Endodermal cell (in vitro differentiated cells): ENCODE measurements at regions not wholly inside any gene's neighbourhood (a gene's known extent, or its start where the extent isn't known, plus 50 kb on each side); places are given as distances from the start of the nearest gene placed in this dataset.
A peak's percentile ranks its signal among the peaks of the same experiment; 100 is the strongest.

Source experiments
- DNase-seq: peaks from one replicate; pipeline ENCODE4 v3.0.0-alpha.2; 2017
- H3K27ac ChIP-seq: 2 replicates; pipeline ENCODE4 v1.5.1; 2013; ENCODE audit warnings: mild to moderate bottlenecking, low read depth, low read length, moderate library complexity
- H3K27me3 ChIP-seq: 2 replicates; pipeline ENCODE4 v1.6.1; 2013; ENCODE audit warnings: mild to moderate bottlenecking, low read length, moderate library complexity; ENCODE audit not compliant: insufficient read depth, control insufficient read depth, poor library complexity, severe bottlenecking
- H3K36me3 ChIP-seq: 2 replicates; pipeline ENCODE4 v1.7.0; 2013; ENCODE audit warnings: mild to moderate bottlenecking, low read length, moderate library complexity; ENCODE audit not compliant: control insufficient read depth, insufficient read depth
- H3K4me1 ChIP-seq: one replicate; pipeline ENCODE4 v1.7.0; 2013; ENCODE audit warnings: low read length; ENCODE audit not compliant: control insufficient read depth, insufficient read depth
- H3K4me3 ChIP-seq: 2 replicates; pipeline ENCODE4 v1.5.1; 2013; ENCODE audit warnings: mild to moderate bottlenecking, low read length, moderate library complexity
- H3K9ac ChIP-seq: 2 replicates; pipeline ENCODE4 v1.6.1; 2013; ENCODE audit warnings: mild to moderate bottlenecking, low read length, moderate library complexity; ENCODE audit not compliant: poor library complexity, severe bottlenecking; ENCODE audit errors: extremely low read depth
- H3K9me3 ChIP-seq: 2 replicates; pipeline ENCODE4 v1.6.1; 2013; ENCODE audit warnings: mild to moderate bottlenecking, low read length, moderate library complexity; ENCODE audit not compliant: control insufficient read depth
- H3K27ac Mint-ChIP-seq: 2 replicates; pipeline ENCODE4 v1.8.0; 2020; ENCODE audit warnings: mixed read lengths
- H3K27me3 Mint-ChIP-seq: 2 replicates; pipeline ENCODE4 v1.8.0; 2021; ENCODE audit warnings: mild to moderate bottlenecking, mixed read lengths; ENCODE audit not compliant: insufficient read depth
- H3K36me3 Mint-ChIP-seq: 2 replicates; pipeline ENCODE4 v1.8.0; 2020; ENCODE audit warnings: low read depth, mixed read lengths
- H3K4me1 Mint-ChIP-seq: 2 replicates; pipeline ENCODE4 v1.8.0; 2020; ENCODE audit warnings: mixed read lengths
- H3K4me3 Mint-ChIP-seq: 2 replicates; pipeline ENCODE4 v1.8.0; 2020; ENCODE audit warnings: mild to moderate bottlenecking, moderate library complexity, mixed read lengths
- H3K9me3 Mint-ChIP-seq: 2 replicates; pipeline ENCODE4 v1.8.0; 2020; ENCODE audit warnings: mild to moderate bottlenecking, mixed read lengths
- WGBS, 2 experiments: methylation state at CpG; one replicate each; pipeline versions ENCODE4 v1.1.5 to v1.1.7; 2013; ENCODE audit warnings: missing lambda C conversion rate in 2 of 2, mixed read lengths in 1 of 2; ENCODE audit not compliant: insufficient coverage in 1 of 2, insufficient read length in 1 of 2; 5-methylcytosine and 5-hydroxymethylcytosine counted together
- TF ChIP-seq, protein P1 (sequence below): fragments of 200-600 bp; sonication (generic); conservative IDR thresholded peaks from 2 replicates; pipeline ENCODE4 v1.5.0; 2021; ENCODE audit warnings: antibody characterized with exemption, mild to moderate bottlenecking

DNA sequence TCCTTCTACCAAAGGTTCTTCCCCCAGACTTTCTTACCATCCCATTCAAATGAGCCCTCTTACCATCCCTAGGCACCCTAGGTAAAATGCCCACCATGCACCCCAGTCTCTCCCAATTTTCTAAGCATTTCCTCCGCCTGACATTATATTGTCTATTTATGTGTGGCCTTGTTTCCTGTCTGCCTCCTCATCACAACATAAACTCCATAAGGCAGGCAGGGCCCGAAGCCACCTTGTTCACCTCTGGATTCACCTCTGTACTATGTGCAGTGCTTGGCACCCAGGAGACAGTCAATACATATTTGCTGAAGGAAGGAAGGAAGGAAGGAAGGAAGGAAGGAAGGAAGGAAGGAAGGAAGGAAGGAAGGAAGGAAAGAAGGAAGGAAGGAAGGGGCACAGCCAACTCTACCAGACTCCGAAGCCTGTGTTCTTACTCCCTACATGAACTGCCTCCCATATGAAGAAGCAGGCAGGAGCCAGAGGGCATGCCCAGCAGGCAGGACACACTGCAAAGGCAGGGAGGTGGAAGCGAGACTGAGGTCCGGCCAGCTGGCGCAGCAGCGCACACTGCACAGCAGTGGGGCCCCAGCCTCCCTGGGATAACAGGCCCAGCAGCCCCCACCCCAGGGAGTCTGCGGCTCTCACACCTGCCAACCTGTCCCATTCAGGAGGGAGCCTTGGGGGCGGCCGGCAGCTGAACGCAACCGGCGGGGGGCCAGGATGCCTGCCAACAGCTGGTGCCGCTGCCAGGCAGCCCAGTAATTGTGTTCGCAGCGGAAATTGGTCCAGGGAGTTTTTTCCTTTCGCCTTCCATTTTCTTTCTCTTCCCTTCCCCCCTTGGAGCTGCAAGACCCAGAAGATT lies 106.0 kb upstream of the LINGO1 start:
- H3K27me3 Mint-ChIP-seq, result peaks cover 4% of the 10 kb centered on the region
- no peaks in the 10 kb centered on the region for H3K9me3 ChIP-seq
- WGBS, 2 experiments, result 55 to 57% methylated on average over 7 to 17 of the region's 17 CpGs
- H3K4me1 ChIP-seq, result peaks cover 4% of the 10 kb centered on the region
- H3K4me1 Mint-ChIP-seq, result peaks cover 14% of the 10 kb centered on the region
- no peaks in the 10 kb centered on the region for H3K36me3 Mint-ChIP-seq
- no peaks in the 10 kb centered on the region for H3K9me3 Mint-ChIP-seq
- H3K27me3 ChIP-seq, result no peaks in the 10 kb centered on the region
- H3K36me3 ChIP-seq, result no peaks in the 10 kb centered on the region
- H3K4me3 ChIP-seq, result no peak overlapping the region
- no peak overlapping the region for H3K27ac Mint-ChIP-seq
- H3K4me3 Mint-ChIP-seq, result no peak overlapping the region
- TF ChIP-seq, protein P1, sequence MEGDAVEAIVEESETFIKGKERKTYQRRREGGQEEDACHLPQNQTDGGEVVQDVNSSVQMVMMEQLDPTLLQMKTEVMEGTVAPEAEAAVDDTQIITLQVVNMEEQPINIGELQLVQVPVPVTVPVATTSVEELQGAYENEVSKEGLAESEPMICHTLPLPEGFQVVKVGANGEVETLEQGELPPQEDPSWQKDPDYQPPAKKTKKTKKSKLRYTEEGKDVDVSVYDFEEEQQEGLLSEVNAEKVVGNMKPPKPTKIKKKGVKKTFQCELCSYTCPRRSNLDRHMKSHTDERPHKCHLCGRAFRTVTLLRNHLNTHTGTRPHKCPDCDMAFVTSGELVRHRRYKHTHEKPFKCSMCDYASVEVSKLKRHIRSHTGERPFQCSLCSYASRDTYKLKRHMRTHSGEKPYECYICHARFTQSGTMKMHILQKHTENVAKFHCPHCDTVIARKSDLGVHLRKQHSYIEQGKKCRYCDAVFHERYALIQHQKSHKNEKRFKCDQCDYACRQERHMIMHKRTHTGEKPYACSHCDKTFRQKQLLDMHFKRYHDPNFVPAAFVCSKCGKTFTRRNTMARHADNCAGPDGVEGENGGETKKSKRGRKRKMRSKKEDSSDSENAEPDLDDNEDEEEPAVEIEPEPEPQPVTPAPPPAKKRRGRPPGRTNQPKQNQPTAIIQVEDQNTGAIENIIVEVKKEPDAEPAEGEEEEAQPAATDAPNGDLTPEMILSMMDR, result no peak
- H3K9ac ChIP-seq, result no peak overlapping the region
- H3K27ac ChIP-seq, result peak overlapping the region; percentile 12
- DNase-seq, result peak; percentile 65

DNA sequence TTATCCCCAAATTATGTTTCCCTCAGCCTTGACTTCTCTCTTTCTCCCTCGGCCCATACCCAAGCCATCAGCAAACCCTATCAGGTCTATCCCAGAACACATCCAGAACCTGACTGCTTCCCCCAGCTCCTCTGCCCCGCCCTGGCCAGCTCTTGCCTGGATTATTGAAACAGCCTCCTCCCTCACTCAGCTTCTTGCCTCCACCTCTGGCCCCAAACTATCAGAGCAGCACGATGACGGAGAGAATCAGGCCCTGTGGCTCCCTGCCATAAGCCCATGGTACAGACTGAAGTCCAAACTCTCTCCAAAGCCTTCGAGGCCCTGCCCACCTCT lies 105.3 kb upstream of the LINGO1 start:
- H3K4me3 Mint-ChIP-seq, result no peak overlapping the region
- TF ChIP-seq, protein P1, result no peak
- Histone ChIP-seq H3K9ac (no peak overlapping the region), H3K9me3 (no peaks in the 10 kb centered on the region), H3K27me3 (no peaks in the 10 kb centered on the region), H3K4me3 (no peak overlapping the region), H3K36me3 (no peaks in the 10 kb centered on the region), H3K27ac (no peak overlapping the region), H3K4me1 (peaks cover 4% of the 10 kb centered on the region)
- H3K27ac Mint-ChIP-seq, result no peak overlapping the region
- WGBS, 2 experiments, result 82 to 97% methylated on average over 4 to 5 of the region's 5 CpGs
- H3K4me1 Mint-ChIP-seq, result peaks cover 14% of the 10 kb centered on the region
- no peaks in the 10 kb centered on the region for H3K36me3 Mint-ChIP-seq
- no peak for DNase-seq
- H3K27me3 Mint-ChIP-seq, result peaks cover 4% of the 10 kb centered on the region
- no peaks in the 10 kb centered on the region for H3K9me3 Mint-ChIP-seq

DNA sequence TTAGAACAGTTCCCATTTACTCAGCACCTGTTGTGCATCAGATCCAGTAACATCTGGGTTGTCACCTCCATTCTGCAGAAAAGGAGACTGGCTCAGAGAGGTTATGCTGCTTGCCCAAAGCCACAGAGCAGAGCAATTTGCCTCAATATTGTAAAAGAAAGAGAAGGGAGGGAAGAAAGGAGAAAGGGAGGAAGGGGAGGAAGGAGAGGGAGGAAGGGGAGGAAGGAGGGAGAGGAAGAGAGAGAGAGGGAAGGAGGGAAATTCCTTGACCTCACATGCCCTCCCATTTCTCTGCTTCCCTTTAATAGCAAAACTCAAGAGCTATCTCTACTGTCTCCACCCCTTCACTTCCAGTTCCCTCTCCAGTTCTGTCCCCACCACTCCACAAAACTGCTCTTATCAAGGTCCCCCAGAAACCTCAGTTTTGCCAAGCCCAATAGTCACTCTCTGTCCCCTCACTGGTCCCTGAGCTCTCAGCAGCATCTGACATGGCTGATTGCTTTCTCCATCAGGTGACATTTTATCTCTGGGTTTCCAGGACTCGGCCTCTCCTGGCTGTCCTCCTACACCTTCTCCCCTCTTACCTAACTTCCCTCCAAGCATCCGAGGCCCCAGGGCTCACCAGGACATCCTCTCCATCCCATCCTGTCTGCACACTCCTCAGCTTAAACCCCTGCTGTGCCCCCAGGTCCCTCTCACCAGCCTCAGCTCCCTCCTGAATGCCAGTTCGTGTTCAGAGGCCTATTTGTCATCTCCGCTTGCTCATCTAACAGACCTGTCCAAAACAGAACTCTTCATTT lies 104.7 kb upstream of the LINGO1 start:
- no peaks in the 10 kb centered on the region for H3K27me3 ChIP-seq
- no peak overlapping the region for H3K4me3 ChIP-seq
- H3K9ac ChIP-seq, result no peak overlapping the region
- H3K4me1 Mint-ChIP-seq, result peaks cover 14% of the 10 kb centered on the region
- no peaks in the 10 kb centered on the region for H3K9me3 ChIP-seq
- H3K36me3 Mint-ChIP-seq, result no peaks in the 10 kb centered on the region
- H3K9me3 Mint-ChIP-seq, result no peaks in the 10 kb centered on the region
- TF ChIP-seq, protein P1, result no peak
- no peak overlapping the region for H3K27ac Mint-ChIP-seq
- H3K4me1 ChIP-seq, result peaks cover 4% of the 10 kb centered on the region
- H3K36me3 ChIP-seq, result no peaks in the 10 kb centered on the region
- no peak overlapping the region for H3K4me3 Mint-ChIP-seq
- DNase-seq, result no peak
- H3K27me3 Mint-ChIP-seq, result peaks cover 4% of the 10 kb centered on the region
- 40 to 53% methylated on average over 2 to 4 of the region's 4 CpGs for WGBS, 2 experiments
- no peak overlapping the region for H3K27ac ChIP-seq
